Erythroblast (primary cell): ENCODE measurements at regions not wholly inside any gene's neighbourhood (a gene's known extent, or its start where the extent isn't known, plus 50 kb on each side); places are given as distances from the start of the nearest gene placed in this dataset.

Source experiments
- GATA1 ChIP-seq: IDR thresholded peaks from 2 replicates; pipeline ENCODE4 v1.6.1; 2011; ENCODE audit warnings: low read depth, mild to moderate bottlenecking, control low read depth, low read length, moderate library complexity
- POLR2A ChIP-seq: IDR thresholded peaks from 2 replicates; pipeline ENCODE4 v1.6.1; 2011; ENCODE audit warnings: mild to moderate bottlenecking, low read length

- no peak for TF ChIP-seq POLR2A
- no peak for TF ChIP-seq GATA1
Measured at GRCh38 chr18:48460929-48461583, 51.9 kb upstream of the ZBTB7C start.
